Transverse colon (tissue), 4 donors: ENCODE measurements at regions not wholly inside any gene's neighbourhood (a gene's known extent, or its start where the extent isn't known, plus 50 kb on each side); places are given as distances from the start of the nearest gene placed in this dataset.

ENCODE experiments used
- DNase-seq: peaks from one replicate; pipeline ENCODE4 v3.0.0-alpha.2; 2019
- H3K27ac ChIP-seq, 4 donors: fragments of 200-600 bp; sonication (generic); 2 replicates each; pipeline ENCODE4 v1.5.1; 2016 to 2018; ENCODE audit warnings: inconsistent platforms in 4 of 4
- H3K27me3 ChIP-seq: fragments of 200-600 bp; sonication (generic); 2 replicates; pipeline ENCODE4 v1.5.1; 2017; ENCODE audit warnings: inconsistent platforms
- H3K36me3 ChIP-seq, 4 donors: fragments of 200-600 bp; sonication (generic); 2 replicates each; pipeline ENCODE4 v1.5.1; 2017 to 2019; ENCODE audit warnings: inconsistent platforms in 4 of 4
- H3K4me1 ChIP-seq, 4 donors: fragments of 200-600 bp; sonication (generic); 2 replicates each; pipeline ENCODE4 v1.5.1; 2017 to 2020; ENCODE audit warnings: inconsistent platforms in 4 of 4
- H3K4me3 ChIP-seq, 4 donors: fragments of 200-600 bp; sonication (generic); 1 replicate in 1 of 4; 2 replicates in 3 of 4; pipeline versions ENCODE4 v1.5.1 to v1.6.1; 2017 to 2019; ENCODE audit warnings: inconsistent platforms in 4 of 4
- H3K9me3 ChIP-seq, 2 donors: fragments of 200-600 bp; sonication (generic); 2 replicates each; pipeline ENCODE4 v1.5.1; 2017 to 2019; ENCODE audit warnings: inconsistent platforms in 2 of 2
- EP300 ChIP-seq: sonication (generic); formaldehyde crosslinking; IDR thresholded peaks from one replicate; pipeline ENCODE4 v1.6.1; 2017; ENCODE audit warnings: antibody characterized with exemption, low read depth
- POLR2A ChIP-seq: fragments of 450-650 bp; IDR thresholded peaks from one replicate; pipeline ENCODE4 v1.6.1; 2016; ENCODE audit warnings: antibody characterized with exemption, mild to moderate bottlenecking, moderate library complexity
- POLR2AphosphoS5 ChIP-seq, 3 donors: sonication (generic); formaldehyde crosslinking; IDR thresholded peaks; one replicate each; pipeline ENCODE4 v1.6.1; 2016; ENCODE audit warnings: antibody characterized with exemption in 3 of 3
- WGBS, 2 donors: methylation state at CpG; one replicate each; pipeline ENCODE4 v1.1.5; 2018; ENCODE audit warnings: low coverage in 1 of 2; 5-methylcytosine and 5-hydroxymethylcytosine counted together
- in situ Hi-C, 4 donors: fragments of 200-750 bp; cut with MboI; loops; one replicate each; pipeline versions ENCODE4 v1.15.0 to v1.15.1; 2017; ENCODE audit warnings: low sequenced_read_pairs in 3 of 4, low pct_ligation_motif_present in 1 of 4, low pct_unique_long_range_greater_than_20kb in 1 of 4
- intact Hi-C: fragments of 100-400 bp; cut with DNase I; formaldehyde crosslinking; loops from one replicate; pipeline ENCODE4 v1.15.1; 2023; ENCODE audit warnings: low total_unique reads
- TF ChIP-seq, protein P1 (sequence below), 5 experiments: fragments of 200-600 bp in 3 of 5; fragments of 450-650 bp in 2 of 5; sonication (generic) in 3 of 5; IDR thresholded peaks; 1 replicate in 2 of 5; 2 replicates in 3 of 5; pipeline ENCODE4 v1.5.1; 2016 to 2017; ENCODE audit warnings: antibody characterized with exemption in 5 of 5, inconsistent platforms in 3 of 5, mild to moderate bottlenecking in 2 of 5, moderate library complexity in 1 of 5

DNA sequence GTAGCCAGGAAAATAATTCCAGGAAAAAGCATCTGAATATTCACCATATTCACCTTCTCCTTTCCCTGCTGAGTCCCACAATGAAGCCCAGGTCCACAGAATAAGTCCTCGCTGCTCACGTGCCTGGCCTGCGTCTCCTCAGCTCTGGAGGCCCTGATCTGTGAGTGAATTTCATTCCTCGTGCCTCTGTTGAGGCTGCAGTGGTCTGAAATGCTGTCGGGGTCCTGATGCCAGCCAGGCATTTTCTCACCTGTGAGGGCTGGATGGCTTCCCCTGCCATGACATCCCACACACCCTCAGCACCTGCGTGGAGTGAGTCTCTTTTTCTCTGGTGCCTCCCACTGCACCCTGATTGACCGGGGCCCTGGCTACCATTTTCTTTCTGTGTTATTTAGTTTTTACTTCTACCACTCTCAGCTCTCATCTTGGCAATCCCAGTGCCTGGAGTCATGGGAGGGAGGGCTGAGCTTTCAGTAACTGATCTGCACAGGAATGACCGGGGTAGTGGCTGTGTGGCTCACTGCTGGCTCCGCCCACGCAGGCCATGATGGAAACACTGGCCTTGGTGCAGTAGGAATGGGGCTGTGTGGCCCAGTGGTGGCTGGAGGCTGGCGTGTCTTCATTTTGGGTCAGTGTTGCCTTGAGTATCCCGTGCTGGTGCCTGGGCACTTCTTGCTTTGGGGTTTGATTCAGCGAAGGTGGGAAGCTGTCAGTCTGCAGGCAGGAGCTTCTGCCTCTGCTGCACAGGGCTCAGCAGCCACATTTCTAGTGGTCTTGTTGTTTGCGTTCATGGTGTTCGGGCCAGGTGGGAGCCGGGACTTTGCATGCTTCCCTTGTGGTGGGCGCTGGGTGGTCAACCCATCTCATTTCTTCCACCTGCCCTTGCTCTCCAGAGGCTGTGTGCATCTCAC, 807.2 kb downstream of the TBC1D22A start:
- Histone ChIP-seq H3K27me3 (no peaks in the 10 kb centered on the region), H3K36me3 (no peaks in the 10 kb centered on the region), H3K4me3 (no peak overlapping the region), H3K27ac (no peak overlapping the region), H3K4me1 (peaks cover 0 to 3% (median 0%) of the 10 kb centered on the region in 4 donors), H3K9me3 (no peaks in the 10 kb centered on the region)
- in situ Hi-C loops (no loop called here), intact Hi-C loops (no loop called here)
- no peak for TF ChIP-seq POLR2AphosphoS5 (IDR thresholded peaks at IDR 0.05)
- no peak for TF ChIP-seq POLR2A
- TF ChIP-seq EP300 = no peak
- TF ChIP-seq, protein P1, sequence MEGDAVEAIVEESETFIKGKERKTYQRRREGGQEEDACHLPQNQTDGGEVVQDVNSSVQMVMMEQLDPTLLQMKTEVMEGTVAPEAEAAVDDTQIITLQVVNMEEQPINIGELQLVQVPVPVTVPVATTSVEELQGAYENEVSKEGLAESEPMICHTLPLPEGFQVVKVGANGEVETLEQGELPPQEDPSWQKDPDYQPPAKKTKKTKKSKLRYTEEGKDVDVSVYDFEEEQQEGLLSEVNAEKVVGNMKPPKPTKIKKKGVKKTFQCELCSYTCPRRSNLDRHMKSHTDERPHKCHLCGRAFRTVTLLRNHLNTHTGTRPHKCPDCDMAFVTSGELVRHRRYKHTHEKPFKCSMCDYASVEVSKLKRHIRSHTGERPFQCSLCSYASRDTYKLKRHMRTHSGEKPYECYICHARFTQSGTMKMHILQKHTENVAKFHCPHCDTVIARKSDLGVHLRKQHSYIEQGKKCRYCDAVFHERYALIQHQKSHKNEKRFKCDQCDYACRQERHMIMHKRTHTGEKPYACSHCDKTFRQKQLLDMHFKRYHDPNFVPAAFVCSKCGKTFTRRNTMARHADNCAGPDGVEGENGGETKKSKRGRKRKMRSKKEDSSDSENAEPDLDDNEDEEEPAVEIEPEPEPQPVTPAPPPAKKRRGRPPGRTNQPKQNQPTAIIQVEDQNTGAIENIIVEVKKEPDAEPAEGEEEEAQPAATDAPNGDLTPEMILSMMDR (IDR thresholded peaks at IDR 0.05) = no peak
- WGBS, 2 donors = 81 to 83% methylated on average over 6 to 17 of the region's 17 CpGs
- DNase-seq = no peak

DNA sequence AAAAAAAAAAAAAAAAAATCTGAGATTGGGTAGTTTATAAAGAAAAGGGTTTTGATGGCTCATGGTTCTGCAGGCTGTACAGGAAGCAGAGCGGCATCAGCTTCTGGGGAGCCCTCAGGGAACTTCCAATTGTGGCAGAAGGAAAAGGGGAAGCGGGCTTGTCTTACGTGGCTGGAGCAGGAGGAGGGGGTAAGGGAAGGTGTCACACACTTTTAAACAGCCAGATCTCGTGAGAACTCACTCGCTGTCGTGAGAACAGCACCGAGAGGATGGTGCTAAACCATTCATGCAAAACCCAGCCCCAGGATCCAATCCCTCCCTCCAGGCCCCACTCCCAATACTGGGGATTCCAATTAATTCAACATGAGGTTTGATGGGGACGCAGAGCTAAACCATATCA, 806.2 kb downstream of the TBC1D22A start:
- H3K4me3 ChIP-seq = no peak overlapping the region
- DNase-seq = no peak
- intact Hi-C loops (no loop called here), in situ Hi-C loops (no loop called here)
- no peaks in the 10 kb centered on the region for H3K36me3 ChIP-seq
- WGBS, 2 donors = 86 to 97% methylated on average over 3 to 8 of the region's 8 CpGs
- H3K4me1 ChIP-seq = peaks cover 0 to 4% (median 0%) of the 10 kb centered on the region in 4 donors
- H3K27ac ChIP-seq = no peak overlapping the region
- TF ChIP-seq POLR2AphosphoS5 (IDR thresholded peaks at IDR 0.05) (no peak), EP300 (no peak), POLR2A (no peak)
- TF ChIP-seq, protein P1 (IDR thresholded peaks at IDR 0.05) = no peak
- H3K27me3 ChIP-seq = no peaks in the 10 kb centered on the region
- H3K9me3 ChIP-seq = no peaks in the 10 kb centered on the region

DNA sequence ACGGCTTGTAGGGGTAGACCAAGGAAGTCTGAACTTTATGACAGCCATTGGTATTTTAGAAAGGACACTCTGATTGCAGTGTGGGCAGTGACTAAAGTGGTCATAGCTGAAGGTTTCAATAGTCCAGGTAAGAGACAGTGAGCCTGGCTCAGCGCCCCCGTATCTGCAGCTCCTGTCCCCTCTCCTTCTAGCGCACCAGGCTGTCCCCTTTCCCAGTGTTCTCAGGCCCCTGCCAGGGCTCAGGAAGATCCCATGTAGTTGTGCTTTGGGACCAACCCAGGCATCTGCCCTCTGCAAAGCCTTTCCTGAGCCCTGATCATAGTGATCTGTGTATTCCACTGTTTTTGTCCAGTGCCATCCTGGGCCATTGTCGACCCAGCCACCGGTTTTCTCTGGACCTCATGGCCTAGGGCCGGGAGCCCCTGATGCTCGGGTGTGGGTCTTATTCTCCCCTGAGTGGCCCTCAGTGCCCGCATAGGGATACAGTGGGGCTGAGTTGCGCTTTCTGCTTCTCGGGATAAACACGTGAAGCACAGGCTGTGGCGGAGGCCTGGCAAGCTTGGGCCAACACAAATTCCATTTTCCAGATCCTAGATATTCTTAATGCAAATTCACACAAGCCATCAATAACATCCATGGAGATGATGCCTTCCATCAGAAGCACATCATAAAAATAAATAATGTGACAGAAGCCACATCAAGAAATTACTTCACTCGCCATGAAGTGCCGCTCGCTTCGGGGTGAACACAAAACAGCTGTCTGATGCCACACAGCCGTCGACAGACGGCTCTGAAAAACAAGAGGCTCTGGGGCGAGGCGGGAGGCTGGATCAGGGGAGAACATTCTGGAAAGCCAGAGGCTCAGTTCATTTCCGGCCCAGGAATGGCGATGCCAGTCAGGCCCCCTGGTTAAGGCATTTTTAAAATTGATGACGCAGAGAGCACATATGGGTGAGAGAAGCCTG, 805.0 kb downstream of the TBC1D22A start:
- Histone ChIP-seq H3K36me3 (no peaks in the 10 kb centered on the region), H3K27ac (no peak overlapping the region), H3K9me3 (no peaks in the 10 kb centered on the region), H3K4me3 (no peak overlapping the region), H3K4me1 (peaks cover 0 to 4% (median 0%) of the 10 kb centered on the region in 4 donors), H3K27me3 (no peaks in the 10 kb centered on the region)
- TF ChIP-seq, protein P1 (IDR thresholded peaks at IDR 0.05) = no peak
- no peak for TF ChIP-seq POLR2AphosphoS5 (IDR thresholded peaks at IDR 0.05)
- in situ Hi-C loops = no loop called here
- intact Hi-C loops = no loop called here
- no peak for DNase-seq
- WGBS, 2 donors = 90% methylated on average over 8 to 25 of the region's 25 CpGs

DNA sequence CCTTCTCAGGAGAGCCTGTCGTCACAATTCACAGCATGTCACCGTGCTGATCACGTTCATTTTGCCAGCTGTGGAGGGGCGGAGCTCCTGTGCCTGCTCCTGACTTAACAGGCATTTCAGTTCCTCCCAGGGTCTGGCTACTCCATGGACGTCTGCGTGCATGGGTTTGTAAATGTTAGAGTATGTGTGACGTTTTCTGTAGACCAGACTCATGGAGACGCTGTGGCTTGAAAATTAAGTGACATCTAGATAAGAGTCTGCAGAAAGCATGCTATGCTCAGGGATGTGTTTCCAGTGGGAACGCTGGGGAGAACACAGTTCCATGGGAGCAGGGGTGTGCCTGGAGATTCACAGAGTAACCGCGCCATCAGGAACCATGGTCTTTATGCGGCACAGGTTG, 804.0 kb downstream of the TBC1D22A start:
- Histone ChIP-seq H3K27me3 (no peaks in the 10 kb centered on the region), H3K27ac (no peak overlapping the region), H3K36me3 (no peaks in the 10 kb centered on the region), H3K4me1 (peaks cover 0 to 4% (median 0%) of the 10 kb centered on the region in 4 donors), H3K9me3 (no peaks in the 10 kb centered on the region), H3K4me3 (no peak overlapping the region)
- WGBS, 2 donors = 80 to 86% methylated on average over 6 to 12 of the region's 12 CpGs
- DNase-seq = no peak
- TF ChIP-seq, protein P1 (IDR thresholded peaks at IDR 0.05) = no peak
- TF ChIP-seq POLR2AphosphoS5 (IDR thresholded peaks at IDR 0.05) = no peak
- TF ChIP-seq EP300 = no peak
- TF ChIP-seq POLR2A = no peak
- intact Hi-C loops (no loop called here), in situ Hi-C loops (no loop called here)
